Loucy (cell line): ENCODE measurements at regions not wholly inside any gene's neighbourhood (a gene's known extent, or its start where the extent isn't known, plus 50 kb on each side); places are given as distances from the start of the nearest gene placed in this dataset.

ENCODE experiments used
- H2AFZ ChIP-seq: fragments of 200-600 bp; sonication (generic); 2 replicates; pipeline ENCODE4 v1.6.0; 2016; ENCODE audit warnings: antibody characterized with exemption, mild to moderate bottlenecking, low read length, moderate library complexity
- H3F3A ChIP-seq: fragments of 200-600 bp; 2 replicates; pipeline ENCODE4 v1.6.0; 2016; ENCODE audit warnings: antibody characterized with exemption, low read depth, mild to moderate bottlenecking
- H3K27me3 ChIP-seq: fragments of 200-600 bp; sonication (generic); 2 replicates; pipeline ENCODE4 v1.6.1; 2014; ENCODE audit warnings: low read length, mild to moderate bottlenecking; ENCODE audit not compliant: insufficient read depth, poor library complexity, severe bottlenecking
- H3K36me3 ChIP-seq: fragments of 200-600 bp; sonication (generic); 2 replicates; pipeline ENCODE4 v1.6.1; 2016; ENCODE audit warnings: low read length; ENCODE audit not compliant: insufficient read depth
- H3K4me1 ChIP-seq: fragments of 200-600 bp; sonication (generic); 2 replicates; pipeline ENCODE4 v1.5.1; 2014; ENCODE audit warnings: low read length, mild to moderate bottlenecking; ENCODE audit not compliant: insufficient read depth, poor library complexity, severe bottlenecking
- H3K4me2 ChIP-seq: fragments of 200-600 bp; sonication (generic); 2 replicates; pipeline ENCODE4 v1.6.0; 2014; ENCODE audit warnings: antibody characterized with exemption, low read length, low read depth, mild to moderate bottlenecking; ENCODE audit not compliant: poor library complexity, severe bottlenecking
- H3K4me3 ChIP-seq: fragments of 200-600 bp; sonication (generic); 2 replicates; pipeline ENCODE4 v1.5.1; 2014; ENCODE audit warnings: low read length, mild to moderate bottlenecking, mixed read lengths; ENCODE audit not compliant: poor library complexity, severe bottlenecking
- H3K79me2 ChIP-seq: fragments of 200-600 bp; sonication (generic); 2 replicates; pipeline ENCODE4 v1.6.1; 2014; ENCODE audit warnings: low read length; ENCODE audit not compliant: insufficient read depth
- H3K9ac ChIP-seq: fragments of 200-600 bp; sonication (generic); 2 replicates; pipeline ENCODE4 v1.6.0; 2014; ENCODE audit warnings: mild to moderate bottlenecking, low read depth, low read length, moderate library complexity; ENCODE audit not compliant: poor library complexity, severe bottlenecking
- H3K9me2 ChIP-seq: fragments of 200-600 bp; sonication (generic); replicated peaks from 2 replicates; pipeline ENCODE4 v1.6.1; 2016; ENCODE audit warnings: low read depth, low read length, mixed read lengths
- H3K9me3 ChIP-seq: fragments of 200-600 bp; sonication (generic); 2 replicates; pipeline ENCODE4 v1.6.1; 2014; ENCODE audit warnings: mild to moderate bottlenecking, antibody characterized with exemption, low read length, low read depth; ENCODE audit not compliant: insufficient read depth
- H4K20me1 ChIP-seq: fragments of 200-600 bp; sonication (generic); 2 replicates; pipeline ENCODE4 v1.6.0; 2014; ENCODE audit warnings: antibody characterized with exemption, low read length, mild to moderate bottlenecking; ENCODE audit not compliant: insufficient read depth, poor library complexity, severe bottlenecking
- CTCF ChIP-seq: fragments of 200-600 bp; sonication (generic); conservative IDR thresholded peaks from 2 replicates; pipeline ENCODE4 v1.5.1; 2014; ENCODE audit warnings: mild to moderate bottlenecking, antibody characterized with exemption, low read length
- EZH2phosphoT487 ChIP-seq: fragments of 200-600 bp; IDR thresholded peaks from 2 replicates; pipeline ENCODE4 v1.6.1; 2018; ENCODE audit warnings: antibody characterized with exemption, mild to moderate bottlenecking, moderate library complexity, borderline replicate concordance

- Histone ChIP-seq H3K79me2 (no peaks in the 10 kb centered on the region), H4K20me1 (no peaks in the 10 kb centered on the region), H3K9ac (no peak overlapping the region), H3K9me2 (no peaks in the 10 kb centered on the region), H3K4me3 (no peak overlapping the region), H3K9me3 (no peaks in the 10 kb centered on the region), H3F3A (no peaks in the 10 kb centered on the region), H3K36me3 (no peaks in the 10 kb centered on the region), H2AFZ (no peak overlapping the region), H3K4me2 (no peak overlapping the region), H3K27me3 (no peaks in the 10 kb centered on the region), H3K4me1 (no peaks in the 10 kb centered on the region)
- TF ChIP-seq EZH2phosphoT487: no peak
- no peak for TF ChIP-seq CTCF
These were observed 285.0 kb upstream of the PITX2 start for GRCh38 chr4:110907801-110908313.

- H3K4me2 ChIP-seq: no peak overlapping the region
- no peaks in the 10 kb centered on the region for H4K20me1 ChIP-seq
- no peaks in the 10 kb centered on the region for H3K36me3 ChIP-seq
- H3K79me2 ChIP-seq: no peaks in the 10 kb centered on the region
- no peaks in the 10 kb centered on the region for H3K27me3 ChIP-seq
- no peak overlapping the region for H2AFZ ChIP-seq
- no peaks in the 10 kb centered on the region for H3K9me2 ChIP-seq
- no peaks in the 10 kb centered on the region for H3K9me3 ChIP-seq
- H3K9ac ChIP-seq: no peak overlapping the region
- no peak overlapping the region for H3K4me3 ChIP-seq
- H3F3A ChIP-seq: no peaks in the 10 kb centered on the region
- TF ChIP-seq EZH2phosphoT487 (no peak), CTCF (no peak)
- no peaks in the 10 kb centered on the region for H3K4me1 ChIP-seq
These were observed 291.9 kb upstream of the PITX2 start for GRCh38 chr4:110914791-110915190.

DNA sequence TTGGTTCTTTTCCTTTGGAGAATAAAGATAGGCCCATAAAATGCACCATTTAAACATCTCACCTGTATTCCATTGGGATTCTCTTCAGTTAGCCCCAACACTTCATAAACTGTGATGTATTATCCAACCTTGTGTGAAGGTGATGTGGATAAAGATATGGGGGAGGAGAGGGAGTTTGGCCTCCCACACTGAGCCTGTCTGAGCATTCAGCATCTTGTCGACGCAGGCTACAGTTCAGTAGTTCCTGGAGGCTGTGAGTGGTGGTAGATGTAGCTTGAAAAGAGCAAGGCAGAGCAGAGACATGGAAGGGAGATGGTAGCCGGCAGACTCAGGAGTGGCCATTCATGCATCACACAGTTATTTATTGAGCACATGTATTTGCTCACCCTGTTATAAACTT, 292.4 kb upstream of the PITX2 start:
- Histone ChIP-seq H3K9me3 (no peaks in the 10 kb centered on the region), H3K9ac (no peak overlapping the region), H3K27me3 (no peaks in the 10 kb centered on the region), H4K20me1 (no peaks in the 10 kb centered on the region), H3K4me1 (no peaks in the 10 kb centered on the region), H3F3A (no peaks in the 10 kb centered on the region), H3K4me2 (no peak overlapping the region), H3K36me3 (no peaks in the 10 kb centered on the region), H3K4me3 (no peak overlapping the region), H3K9me2 (no peaks in the 10 kb centered on the region), H2AFZ (no peak overlapping the region), H3K79me2 (no peaks in the 10 kb centered on the region)
- TF ChIP-seq EZH2phosphoT487 (no peak), CTCF (no peak)
